Activated CD4-positive, alpha-beta T cell treated with anti-CD3 and anti-CD28 coated beads, Interleukin-10, Interleukin-2, amounts not matched to agents 100 ng/mL and 50 ng/mL, durations not matched to agents 16 hours and 8 hours (primary cell): ENCODE measurements at regions not wholly inside any gene's neighbourhood (a gene's known extent, or its start where the extent isn't known, plus 50 kb on each side); places are given as distances from the start of the nearest gene placed in this dataset.
A peak's percentile ranks its signal among the peaks of the same experiment; 100 is the strongest.

Source experiments
- DNase-seq: peaks from one replicate; pipeline ENCODE4 v3.0.0-alpha.2; 2020

- no peak for DNase-seq
Measured at GRCh38 chr11:112404112-112404511, 143.5 kb upstream of the PLET1 start.

DNA sequence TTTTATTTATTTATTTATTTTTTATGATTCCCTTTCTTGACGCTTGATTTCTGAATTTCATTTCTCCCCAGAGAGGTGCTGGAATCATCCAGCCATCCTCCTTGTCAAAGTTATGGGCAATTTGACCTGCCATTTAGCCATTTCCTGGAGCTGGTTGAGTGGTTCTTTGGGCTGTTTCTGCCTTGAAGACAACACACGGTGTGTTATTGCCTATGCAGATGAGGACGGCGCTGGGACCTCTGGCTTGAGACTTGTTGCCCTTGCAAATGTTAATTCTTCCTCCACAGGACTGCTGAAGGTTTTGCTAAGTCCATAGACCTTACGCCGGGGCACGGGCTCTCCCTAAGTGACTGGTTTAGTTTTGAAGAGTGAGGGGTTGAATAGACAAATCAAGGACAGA, 147.9 kb upstream of the PLET1 start:
- no peak for DNase-seq

- peak; percentile 21 for DNase-seq
Measured at GRCh38 chr11:112410325-112410724, 149.7 kb upstream of the PLET1 start.

DNA sequence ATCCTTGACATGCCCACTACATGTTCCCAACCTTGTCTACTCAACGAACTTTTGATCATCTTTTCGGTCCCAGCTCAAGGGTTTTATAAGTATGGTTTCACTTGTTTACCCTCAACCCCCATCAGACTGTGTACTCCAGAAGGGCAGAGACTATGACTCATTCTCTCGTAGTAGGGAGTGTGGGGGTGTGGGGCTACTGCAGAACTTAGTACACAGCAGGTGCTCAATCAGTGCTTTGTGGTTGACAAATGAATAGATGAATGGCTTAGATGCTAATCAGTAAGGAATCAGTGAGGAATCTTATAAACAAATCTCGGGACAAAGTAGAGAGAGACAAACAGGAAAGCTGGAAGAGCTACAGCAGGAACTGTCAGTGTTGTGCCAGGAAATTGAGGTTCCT, 151.7 kb upstream of the PLET1 start:
- no peak for DNase-seq

DNA sequence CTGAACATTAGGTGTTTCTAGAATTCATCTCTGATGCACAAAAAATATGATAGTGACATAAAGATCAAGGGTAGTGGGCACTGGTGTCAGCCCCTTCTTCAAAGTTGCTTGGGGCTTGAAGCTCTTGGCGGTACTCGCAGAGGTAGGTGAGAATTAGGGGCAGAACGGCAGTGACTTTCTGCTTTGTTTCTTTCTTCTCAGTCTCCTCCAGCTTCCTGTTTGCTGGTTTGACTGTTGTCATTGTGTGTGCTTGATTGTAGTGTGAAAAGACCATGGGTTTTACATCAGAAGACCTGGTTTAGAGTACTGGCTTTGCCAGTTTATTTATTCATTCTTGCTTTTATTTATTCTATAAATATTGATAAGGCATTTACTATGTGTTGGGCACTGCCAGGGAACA, 156.7 kb upstream of the PLET1 start:
- no peak for DNase-seq

DNA sequence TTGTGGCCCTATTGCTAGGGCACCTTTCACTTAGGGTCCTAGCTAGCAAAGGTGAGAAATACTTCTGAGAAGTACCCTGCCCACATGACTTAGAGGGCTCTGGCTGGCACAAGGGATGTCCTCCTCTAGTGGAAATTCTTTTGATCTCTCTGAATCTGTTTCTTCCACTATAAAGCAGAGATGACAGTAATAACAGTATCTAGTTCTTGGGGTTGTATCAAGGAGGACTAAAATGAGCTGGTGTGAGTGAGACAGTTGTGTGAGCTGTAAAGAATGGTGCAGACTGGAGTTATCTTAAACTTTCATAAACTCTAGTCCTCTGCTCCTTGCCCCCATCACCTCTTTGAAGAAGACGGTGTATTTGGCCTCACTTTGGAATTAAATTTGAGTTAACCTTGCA, 157.8 kb upstream of the PLET1 start:
- DNase-seq, result no peak

DNA sequence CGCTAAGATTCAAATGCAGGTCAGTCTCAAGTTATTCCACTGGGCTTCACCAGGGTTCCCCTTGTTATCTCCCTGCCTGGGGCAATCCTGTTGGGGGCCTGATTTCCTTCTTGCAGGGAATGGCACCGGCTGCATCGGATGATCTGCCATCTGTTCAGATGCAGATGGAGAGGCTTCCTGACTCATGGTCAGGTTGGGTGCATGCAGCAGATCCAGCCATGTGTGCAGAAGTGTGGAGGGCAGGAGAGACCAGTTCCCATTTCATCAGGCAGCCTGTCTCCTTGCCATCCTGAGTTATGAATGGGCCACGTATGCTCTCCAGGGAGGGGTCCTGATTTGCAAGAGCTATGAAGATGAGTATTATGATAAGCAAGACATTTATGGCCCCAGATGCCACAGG, 161.2 kb upstream of the PLET1 start:
- no peak for DNase-seq

DNA sequence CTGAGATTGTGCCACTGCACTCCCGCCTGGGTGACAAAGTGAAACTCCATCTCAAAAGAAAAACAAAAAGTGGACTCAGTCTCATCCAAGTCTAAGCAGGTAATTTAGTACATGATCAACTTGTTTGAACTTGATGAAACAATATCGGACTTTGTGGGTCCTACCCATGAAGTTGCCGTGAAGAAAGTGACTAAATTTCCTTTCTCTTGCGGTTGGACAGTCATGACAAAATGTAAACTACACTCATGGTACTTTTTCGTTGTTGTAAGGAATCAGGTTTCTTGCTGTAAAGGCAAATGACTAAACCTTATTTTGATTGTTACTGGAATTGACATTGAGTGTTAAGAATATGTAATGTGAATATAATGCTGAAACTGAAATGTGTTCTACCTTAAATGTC, 164.5 kb upstream of the PLET1 start:
- DNase-seq, result no peak

- no peak for DNase-seq
Measured at GRCh38 chr11:112437096-112437495, 176.4 kb upstream of the PLET1 start.

- no peak for DNase-seq
Measured at GRCh38 chr11:112439614-112440013, 179.0 kb upstream of the PLET1 start.

- DNase-seq, result no peak
Measured at GRCh38 chr11:112440518-112440917, 179.9 kb upstream of the PLET1 start.

DNA sequence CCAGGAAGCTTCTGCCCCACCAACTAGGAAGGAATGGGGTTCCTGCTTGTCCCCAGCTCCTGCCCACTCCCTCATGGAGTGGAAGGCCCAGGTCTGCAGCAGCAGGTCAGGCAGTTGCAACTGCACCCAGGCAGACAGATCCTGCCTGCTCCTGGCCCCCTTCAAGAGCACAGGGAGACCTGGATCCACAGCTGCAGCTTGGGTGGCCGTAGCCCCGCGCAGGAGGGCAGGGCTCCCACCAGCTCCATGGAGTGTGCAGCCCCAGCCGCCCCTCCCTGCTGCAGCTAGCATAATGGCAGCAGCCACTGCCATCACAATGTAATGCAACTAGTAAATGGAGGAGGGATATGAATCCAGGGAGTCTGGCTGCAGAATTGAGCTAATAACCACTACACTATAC, 187.5 kb upstream of the PLET1 start:
- no peak for DNase-seq

GRCh38 chr11:112448806-112449205, 188.1 kb upstream of the PLET1 start:
- no peak for DNase-seq

GRCh38 chr11:112451250-112451649, 190.6 kb upstream of the PLET1 start:
- no peak for DNase-seq

DNA sequence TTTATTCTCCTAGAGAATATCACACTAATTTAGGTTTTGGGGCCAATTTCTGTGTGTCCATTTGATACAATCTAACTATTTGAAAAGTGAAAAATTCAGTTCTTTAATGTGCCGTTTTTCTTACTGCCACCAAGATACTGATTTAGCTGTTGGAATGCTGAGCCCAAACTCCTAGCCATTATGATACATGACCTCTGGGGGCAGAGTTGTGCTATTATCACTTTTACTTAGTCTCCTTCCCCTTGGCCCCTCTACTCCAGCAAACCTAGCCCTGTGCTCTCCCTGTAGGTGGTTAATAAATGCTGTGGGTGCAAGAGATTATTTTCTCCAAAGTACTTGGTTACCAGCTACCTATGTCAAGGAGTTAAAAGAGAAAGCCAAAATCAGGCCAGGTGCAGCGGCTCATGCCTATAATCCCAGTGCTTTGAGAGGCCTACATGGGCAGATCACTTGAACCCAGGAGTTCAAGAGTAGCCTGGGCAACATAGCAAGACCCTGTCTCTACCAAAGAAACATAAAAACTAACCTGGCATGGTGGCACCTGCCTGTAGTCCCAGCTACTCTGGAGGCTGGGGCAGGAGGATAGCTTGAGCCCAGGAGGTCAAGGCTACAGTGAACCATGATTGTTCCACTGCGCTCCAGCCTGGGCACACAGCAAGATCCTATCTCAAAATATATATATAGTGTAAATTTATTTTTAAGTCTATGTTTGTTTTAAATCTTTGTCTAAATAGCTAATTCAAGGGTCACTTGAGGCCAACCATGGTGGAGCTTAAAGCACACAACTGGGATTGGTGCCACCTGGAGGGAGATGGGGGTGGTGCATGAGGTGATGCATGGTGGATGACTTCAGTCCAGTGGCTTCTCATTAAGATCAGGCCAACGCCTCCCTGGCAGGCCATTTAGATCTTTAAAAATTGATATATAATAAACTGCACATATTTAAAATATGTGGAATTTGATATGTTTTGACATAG, 193.2 kb upstream of the PLET1 start:
- DNase-seq, result peak; percentile 45

DNA sequence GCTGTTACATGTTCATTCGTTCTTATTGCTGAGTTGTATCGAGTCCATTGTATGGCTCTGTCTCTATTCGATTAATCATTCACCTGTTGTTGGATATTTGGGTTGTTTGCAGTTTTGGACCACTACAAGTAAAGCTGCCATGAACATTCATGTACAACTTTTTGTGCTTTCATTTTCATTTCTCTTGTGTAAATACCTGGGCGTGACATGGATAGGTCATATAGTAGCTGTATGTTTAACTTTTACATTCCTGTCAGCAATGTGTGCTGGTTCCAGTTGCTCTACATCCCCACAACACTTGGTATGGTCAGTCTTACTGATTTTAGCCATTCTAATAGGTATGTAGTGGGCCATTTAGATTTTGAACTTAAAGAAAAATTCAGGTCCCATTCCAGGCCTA, 194.2 kb upstream of the PLET1 start:
- no peak for DNase-seq

DNA sequence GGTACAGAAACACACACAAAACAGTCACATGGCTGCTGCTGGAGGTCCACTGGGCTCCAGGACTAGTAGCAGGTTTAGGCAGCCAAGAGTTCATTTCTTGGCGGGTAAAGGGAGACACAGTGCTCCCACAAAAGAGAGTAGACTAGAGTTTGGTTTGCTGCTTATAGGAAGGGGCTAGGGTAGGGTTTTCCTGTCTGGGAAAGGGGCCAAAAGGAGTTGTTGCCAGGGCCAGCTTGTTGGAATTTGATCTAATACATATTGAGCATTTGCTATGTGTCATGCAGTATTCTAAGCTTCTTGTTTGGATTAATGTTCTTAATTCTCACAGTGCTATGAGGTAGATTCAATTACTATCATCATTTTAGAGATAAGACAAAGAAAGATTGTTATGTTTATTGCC, 195.1 kb upstream of the PLET1 start:
- DNase-seq, result no peak

GRCh38 chr11:112457532-112457931, 196.9 kb upstream of the PLET1 start:
- DNase-seq, result no peak

DNA sequence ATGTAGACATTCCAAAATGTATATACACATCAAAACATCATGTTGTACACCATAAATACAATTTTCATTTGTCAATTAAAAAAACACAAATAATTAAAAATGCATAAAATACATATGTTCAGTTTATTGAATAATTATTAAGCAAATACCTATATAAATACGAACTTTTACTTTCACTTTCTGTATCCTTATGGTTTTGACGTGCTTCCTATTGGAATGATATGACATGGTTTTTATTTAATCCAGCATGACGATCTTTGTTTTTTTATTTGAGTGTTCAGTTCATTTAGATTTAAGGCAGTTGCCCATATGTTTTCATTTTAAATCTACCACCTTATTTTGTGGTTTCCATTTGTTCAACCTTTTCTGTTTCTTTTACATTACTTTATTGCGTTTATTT, 198.3 kb upstream of the PLET1 start:
- DNase-seq, result no peak

- no peak for DNase-seq
Measured at GRCh38 chr11:112460141-112460540, 199.5 kb upstream of the PLET1 start.

DNA sequence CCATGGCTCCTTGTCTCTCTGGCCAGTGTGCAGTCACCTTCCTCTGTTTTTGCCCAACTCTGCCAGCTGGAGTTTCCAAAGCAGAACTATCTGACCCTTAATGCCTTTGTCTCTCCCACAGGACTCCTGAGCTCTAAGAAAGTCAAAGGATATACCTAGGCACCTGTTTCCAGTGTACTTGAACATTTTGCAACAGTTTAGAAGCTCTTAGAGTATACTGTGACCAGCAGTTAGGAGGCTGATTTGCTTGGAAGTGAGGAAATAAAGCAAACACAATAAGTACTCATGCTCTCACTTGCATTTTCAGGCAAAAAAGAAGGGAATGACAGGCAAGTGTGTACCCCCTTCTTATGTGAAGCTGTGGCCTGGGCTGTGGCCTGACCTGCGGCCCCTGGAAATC, 204.3 kb upstream of the PLET1 start:
- DNase-seq, result no peak

- no peak for DNase-seq
Measured at GRCh38 chr11:112465433-112466024, 204.9 kb upstream of the PLET1 start.

DNA sequence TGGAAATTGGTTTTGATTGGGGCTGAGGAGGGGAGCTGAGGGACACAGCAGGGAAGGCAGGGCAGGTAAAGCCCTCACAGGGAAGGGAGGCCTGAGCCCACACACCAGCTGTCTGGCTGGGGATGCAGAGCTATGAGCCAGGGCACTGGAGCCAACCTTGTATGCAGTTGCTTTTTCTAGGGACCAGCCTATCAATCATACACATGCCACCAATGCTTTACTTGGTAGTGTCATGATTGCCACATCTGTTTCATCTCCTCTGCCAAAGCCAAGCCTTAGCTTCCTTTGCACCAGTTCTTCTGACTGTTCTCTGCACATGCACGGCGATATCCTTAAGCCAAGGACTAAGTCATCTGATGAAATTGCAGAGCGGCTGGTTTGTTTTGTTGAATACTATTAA, 207.1 kb upstream of the PLET1 start:
- no peak for DNase-seq

GRCh38 chr11:112469376-112469775, 208.7 kb upstream of the PLET1 start:
- no peak for DNase-seq

DNA sequence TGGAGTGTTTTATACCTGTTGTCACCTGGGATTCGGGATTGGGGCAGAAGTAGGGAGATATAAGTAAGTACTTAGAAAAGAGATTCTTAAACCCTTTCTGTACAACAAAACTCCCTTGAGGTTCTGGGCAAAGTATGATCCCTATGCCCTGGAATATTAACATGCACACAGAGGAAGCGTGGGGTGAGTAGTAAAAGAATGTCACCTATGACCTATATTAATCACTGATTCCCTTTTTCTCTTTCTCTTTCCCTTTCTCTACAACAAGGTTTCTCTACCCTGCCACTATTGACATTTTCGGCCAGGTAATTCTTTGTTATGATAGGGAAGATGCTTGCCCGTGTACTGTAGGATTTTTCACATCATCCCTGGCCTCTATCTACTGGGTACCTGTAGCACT, 209.7 kb upstream of the PLET1 start:
- DNase-seq, result no peak
